Left cardiac atrium (tissue), 4 donors: ENCODE measurements at regions not wholly inside any gene's neighbourhood (a gene's known extent, or its start where the extent isn't known, plus 50 kb on each side); places are given as distances from the start of the nearest gene placed in this dataset.

ENCODE experiments used
- ATAC-seq, 2 donors: fragments of 200-7000 bp; cut with Tn5 transposase; one replicate each; pipeline ENCODE4 v1.9.1; 2020; ENCODE audit warnings: mild to moderate bottlenecking in 2 of 2, moderate library complexity in 2 of 2
- DNase-seq: peaks from one replicate; pipeline ENCODE4 v3.0.0-alpha.2; 2020
- intact Hi-C, 2 donors: fragments of 100-400 bp; cut with DNase I; formaldehyde crosslinking; loops; one replicate each; pipeline versions ENCODE4 v1.14.1 to v1.15.1; 2022 to 2023
- donor health status: DM: no; HTN: yes; CAD: no.
- donor health status: DM: no; HTN: yes; CAD: no; lungs with severe emphysema.
- donor health status: DM: yes; HTN: yes; CAD: no.
- donor health status: Dilated cardiomyopathy.

DNA sequence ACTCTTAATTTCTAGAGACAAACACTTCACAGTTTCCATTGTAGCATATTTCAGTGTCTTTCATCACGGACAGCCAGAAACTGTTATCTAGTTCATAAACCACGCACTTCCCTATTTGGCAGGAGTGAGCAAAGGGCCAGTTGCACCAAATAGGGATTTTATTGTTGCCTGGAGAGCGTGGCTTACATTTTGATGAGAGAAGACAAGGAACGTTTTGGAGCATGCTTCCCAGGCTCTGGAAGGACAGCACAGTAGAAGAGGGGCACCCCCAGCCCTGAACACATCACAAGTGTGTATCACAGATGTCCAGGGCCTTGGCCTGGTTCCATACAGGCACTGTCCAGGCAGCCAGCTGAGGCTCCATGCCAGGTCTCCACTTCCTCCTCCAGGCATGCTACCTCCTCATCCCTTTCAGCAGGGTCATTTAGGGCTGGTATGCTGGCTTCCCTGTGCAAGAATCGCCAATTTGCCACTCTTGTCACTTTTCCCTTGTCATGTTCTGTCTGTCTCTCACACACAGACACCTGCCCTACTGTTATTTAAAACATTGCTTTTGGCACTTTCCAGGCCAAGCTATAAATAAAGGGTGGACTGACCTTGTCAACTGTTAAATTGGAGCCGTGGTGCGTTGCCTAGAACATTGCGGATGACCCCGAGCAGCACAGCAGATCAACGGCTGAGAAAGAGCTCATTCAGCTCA lies 235.0 kb upstream of the GMDS start:
- ATAC-seq (peak; percentile 69 to 81), DNase-seq (peak; percentile 71)
- intact Hi-C loops = no loop called here

DNA sequence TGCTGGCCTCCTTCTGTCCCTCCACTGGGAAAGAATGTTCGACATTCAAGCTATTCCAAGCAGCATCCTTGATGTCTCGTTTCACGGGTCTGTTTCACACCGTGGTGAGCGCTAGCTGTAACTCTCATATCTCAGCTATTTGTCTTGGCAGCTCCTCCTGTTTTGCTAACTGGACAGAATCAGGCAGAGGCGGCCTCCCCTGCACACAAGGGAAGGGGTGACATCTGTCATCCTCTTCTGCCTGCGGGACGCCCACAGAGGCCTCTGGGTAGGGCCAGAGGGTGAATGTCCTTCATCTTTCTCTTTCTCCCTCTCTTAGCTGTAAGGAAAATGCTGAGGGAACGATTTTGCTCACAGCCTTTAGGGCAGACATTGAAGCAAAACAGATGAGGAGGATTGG lies 232.8 kb upstream of the GMDS start:
- intact Hi-C loops = no loop called here
- DNase-seq = peak; percentile 35
- peak; percentile 58 to 64 for ATAC-seq

DNA sequence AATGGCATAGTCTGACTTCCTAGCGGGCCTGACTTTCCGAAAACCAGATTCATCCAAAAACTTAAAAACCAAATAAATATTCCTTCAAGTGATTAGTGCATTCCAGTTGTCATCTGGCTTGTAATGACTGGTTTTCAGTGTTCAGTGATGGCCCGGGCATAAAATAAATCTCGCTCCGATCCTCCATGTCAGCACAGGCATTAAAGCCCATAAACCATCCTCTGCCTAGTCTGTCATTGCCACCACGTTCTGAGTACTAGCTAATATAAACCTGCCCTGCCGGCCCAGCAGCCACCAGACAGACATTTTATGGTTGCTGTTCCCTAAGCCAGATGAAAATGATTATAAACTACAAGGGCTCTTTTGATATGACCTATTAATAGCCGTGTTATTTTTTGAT lies 232.3 kb upstream of the GMDS start:
- DNase-seq (no peak), ATAC-seq (no peak)
- intact Hi-C loops = no loop called here

DNA sequence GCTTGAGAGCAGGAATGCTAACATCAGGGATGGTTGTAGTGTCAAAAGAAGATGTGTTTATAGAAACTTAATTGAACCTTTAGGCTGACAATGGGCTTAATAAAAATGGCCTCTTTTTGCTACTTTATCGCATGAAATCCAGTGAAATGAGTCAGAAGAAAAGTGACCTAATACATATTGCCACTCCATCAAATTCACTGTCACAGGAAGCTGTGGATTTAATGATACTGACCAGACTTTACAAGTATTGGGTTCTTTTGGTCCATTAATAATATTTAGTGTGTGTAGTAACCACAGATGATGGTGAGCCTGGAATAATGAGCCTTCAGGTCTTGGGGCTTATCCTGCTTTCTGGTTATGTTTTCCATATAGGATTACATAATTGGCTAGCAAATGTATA lies 231.8 kb upstream of the GMDS start:
- intact Hi-C loops = no loop called here
- DNase-seq (no peak), ATAC-seq (no peak)

DNA sequence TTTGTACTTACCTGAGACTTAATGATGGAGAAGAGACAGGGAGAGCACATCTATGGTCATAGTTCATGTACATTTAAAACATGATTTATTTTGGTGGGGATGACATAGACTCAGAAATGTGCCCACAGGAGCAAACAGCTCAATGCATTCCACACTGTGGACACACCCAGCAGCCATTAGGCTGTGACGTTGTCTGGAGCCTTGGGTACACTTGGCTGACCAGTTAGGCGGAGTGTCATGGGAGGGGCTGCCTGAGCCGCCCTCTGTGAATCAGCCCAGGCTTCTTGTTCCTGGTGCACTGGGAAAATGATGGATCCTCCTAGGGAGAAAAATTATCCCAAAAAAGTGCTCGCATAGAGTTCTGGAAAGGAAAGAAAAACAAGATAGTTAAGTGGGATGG lies 231.0 kb upstream of the GMDS start:
- no peak for ATAC-seq

DNA sequence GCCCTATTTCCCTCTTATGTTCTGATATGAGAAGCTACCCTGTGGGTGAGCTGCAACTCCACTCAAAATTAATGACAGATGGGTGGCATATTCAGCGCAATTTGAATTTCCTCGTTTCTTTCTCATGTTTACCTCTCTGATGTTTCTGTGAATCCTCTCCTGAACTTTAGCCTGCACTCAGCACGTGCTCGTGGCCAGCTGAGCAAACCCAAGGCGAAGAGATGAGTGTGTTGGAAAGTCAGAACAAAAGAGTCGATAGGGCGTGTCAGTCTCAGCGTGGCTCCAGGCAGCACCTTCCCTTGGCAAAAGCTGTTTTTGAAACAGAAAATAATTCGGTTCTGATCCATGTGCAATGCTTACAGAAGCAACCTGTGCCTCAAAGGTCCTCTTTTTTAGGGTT lies 226.1 kb upstream of the GMDS start:
- no peak for DNase-seq
- intact Hi-C loops = no loop called here
- ATAC-seq = no peak

More for the DNA sequence above, 231.0 kb upstream of the GMDS start:
- intact Hi-C loops = no loop called here
- no peak for DNase-seq

DNA sequence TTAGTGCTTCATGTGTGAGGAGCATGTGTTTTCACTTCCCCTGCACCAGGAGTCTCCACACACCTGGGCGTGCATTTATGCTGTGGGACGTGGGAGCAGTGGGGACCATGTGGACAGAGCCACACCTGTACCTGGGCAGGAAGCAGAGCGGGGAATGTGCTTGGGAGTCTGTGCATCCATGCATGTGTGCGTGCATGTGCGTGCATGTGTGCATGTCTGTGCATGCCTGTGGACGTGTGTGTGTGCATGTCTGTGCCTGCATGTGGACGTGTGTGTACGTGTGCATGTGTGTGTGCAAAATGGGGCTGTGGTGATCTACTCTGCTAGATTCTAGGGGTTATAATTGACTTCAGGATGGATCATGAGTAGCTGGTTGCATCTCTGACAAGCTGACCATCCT lies 224.0 kb upstream of the GMDS start:
- intact Hi-C loops = no loop called here
- DNase-seq (no peak), ATAC-seq (no peak)

DNA sequence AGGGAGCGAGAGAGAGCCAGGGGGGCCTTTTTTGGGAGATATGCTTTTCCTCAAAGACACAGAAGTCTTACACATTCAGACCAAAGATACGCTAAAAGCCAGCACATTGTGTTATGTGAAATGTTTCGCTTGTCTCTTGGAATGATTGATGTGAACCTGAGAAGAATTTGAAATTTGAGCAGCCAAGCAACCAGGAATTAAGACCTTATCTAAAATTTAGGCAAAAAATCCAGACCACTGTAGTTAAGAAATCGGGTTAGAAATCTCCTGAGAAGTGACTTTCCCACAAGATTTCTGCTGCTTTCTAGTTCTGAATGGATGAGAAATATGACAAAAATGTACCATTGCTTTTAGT lies 223.2 kb upstream of the GMDS start:
- intact Hi-C loops = no loop called here
- no peak for DNase-seq
- no peak for ATAC-seq

DNA sequence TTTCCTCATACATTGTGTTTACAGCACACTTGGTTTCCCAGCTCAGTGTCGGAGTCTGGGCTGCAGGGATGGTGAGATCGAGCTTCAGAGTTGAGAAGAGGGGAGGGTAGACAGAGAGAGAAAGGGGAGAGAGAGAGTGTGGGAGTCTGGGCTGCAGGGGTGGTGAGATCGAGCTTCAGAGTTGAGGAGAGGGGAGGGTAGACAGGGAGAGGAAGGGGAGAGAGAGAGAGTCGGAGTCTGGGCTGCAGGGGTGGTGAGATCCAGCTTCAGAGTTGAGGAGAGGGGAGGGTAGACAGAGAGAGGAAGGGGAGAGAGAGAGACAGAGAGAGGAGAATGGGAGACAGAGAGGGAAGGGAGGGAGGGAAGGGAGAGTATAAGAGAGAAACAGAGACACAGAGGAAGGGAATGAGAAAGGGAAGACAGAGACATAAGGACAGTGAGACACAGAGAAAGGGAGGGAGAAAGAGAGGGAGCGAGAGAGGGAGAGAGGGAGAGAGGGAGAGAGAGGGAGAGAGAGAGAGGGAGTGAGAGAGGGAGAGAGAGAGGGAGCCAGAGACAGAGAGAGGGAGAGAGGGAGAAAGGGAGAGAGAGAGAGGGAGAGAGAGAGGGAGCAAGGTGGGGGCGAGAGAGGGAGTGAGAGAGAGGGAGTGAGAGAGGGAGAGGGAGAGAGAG lies 222.7 kb upstream of the GMDS start:
- intact Hi-C loops = no loop called here
- no peak for ATAC-seq
- no peak for DNase-seq

DNA sequence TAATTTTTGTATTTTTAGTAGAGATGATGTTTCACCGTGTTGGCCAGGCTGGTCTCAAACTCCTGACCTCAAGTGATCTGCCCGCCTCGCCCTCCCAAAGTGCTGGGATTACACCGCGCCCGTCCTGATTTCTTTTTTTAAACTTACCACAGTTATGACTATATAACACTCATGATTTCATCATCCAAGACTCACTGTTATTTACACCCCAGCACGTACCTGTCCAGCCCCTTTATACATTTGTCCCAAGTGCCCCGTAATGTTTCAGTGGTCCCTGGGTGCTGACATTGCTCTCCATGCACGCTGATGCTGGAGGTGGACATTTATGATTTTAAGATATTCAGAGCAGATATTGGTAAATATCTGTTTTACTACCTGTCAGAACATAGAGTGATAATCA lies 219.9 kb upstream of the GMDS start:
- DNase-seq = no peak
- intact Hi-C loops = no loop called here

DNA sequence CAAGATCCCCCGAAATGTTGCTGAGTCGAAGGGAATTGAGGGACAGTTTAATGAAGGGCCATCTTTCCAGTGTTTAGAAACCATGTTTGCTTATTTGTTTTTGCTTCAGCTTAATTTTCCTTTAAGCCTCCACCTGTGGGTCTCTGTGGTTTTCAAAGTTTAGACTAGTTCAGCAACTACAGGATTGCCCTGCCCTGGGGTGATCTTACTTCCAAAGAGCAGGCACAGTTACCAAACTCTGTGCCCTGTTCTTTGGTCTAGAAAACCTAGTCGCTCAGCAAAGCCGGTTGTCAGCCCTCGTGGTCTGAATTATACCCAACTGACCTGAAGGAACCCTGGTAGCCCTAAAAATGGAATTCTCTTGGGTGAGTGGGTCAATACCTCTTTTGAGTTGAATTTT lies 219.2 kb upstream of the GMDS start:
- DNase-seq (no peak), ATAC-seq (no peak)
- intact Hi-C loops = no loop called here

More for the DNA sequence above, 219.9 kb upstream of the GMDS start:
- no peak for ATAC-seq

DNA sequence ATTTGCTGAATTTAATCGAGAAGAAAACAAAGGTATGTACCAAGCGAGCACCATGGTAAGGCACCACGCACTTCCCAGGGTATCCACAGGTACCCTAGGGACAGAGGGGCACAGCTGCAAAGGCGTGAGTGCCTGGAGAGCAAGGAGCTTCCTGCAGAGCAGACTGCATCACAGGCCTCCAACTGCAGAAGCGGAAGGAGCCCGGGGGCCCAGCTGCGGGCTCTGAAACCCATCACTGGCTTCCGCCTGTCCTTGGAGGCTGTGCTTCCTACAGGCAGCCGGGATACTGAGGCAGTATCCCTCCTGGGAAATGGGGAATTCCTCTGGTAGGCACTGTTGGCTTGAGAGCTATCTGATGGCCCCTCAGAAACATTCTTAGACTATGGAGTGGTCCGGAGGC lies 217.4 kb upstream of the GMDS start:
- intact Hi-C loops = no loop called here
- DNase-seq = no peak
- no peak for ATAC-seq

DNA sequence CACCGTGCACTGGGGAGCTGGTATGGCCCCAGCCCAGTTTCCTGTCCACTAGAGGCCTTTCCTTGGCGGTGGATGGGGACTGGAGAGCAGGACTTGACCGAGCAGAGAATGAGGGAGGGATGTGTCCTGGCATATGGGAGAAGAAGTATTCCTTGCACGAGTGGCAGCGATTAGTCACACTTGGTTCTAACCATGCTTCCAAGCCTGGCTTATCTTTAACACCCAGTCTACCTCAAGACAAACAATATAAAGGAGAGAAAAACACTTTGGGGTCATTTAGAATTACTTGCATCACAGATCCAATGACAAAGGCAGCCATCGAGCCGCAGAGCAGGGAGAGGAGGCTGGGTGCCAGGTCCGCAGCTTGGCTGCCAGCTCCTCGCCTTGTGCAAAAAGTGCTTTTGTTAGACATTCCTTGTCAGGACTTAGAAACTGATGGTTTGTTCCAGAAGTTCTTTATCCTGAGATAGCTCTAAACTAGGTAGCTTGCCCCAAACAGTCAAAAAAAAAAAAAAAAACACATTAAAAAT lies 214.9 kb upstream of the GMDS start:
- ATAC-seq (peak in 1 of 2 donors; percentile 27), DNase-seq (no peak)
- intact Hi-C loops = no loop called here

DNA sequence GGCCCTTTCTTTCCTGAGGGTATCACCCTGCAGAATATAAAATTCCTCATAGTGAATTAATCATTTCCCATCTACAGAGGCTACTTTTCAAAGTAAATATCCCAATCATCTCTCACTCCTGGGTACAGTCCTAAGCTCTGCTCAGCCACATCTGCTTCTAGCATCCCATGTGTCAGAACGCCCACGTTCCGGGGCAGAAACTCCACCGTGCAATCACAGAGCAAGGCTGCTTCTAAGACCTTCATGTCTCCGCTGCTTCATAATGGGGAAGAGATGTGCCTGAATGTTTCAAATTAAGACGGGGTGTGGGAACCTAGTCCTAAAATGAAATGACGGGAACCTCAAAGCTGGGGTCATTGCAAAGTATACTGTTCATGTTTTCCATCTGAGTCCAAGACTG lies 208.8 kb upstream of the GMDS start:
- no peak for ATAC-seq
- DNase-seq = no peak
- intact Hi-C loops = no loop called here

DNA sequence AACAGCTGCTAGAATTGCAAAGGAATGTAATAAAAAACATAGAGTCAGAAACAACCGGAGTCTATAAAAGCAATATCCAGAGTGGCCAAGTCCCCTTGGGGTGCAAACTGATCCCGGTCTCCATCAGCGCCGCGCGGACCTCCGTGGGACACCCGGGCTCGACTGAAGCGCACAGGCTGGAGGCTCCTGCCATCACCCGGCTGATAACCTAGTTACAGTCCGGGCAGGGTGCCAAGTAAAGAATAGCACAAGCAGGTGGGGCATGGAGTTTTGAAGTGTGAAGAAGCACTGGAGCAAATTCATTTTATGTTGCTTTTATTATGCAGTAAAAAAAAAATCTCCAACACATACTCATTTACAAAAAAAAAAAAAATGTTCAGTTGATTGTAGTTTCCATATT lies 205.1 kb upstream of the GMDS start:
- intact Hi-C loops = no loop called here
- ATAC-seq = peak; percentile 79 to 84

DNA sequence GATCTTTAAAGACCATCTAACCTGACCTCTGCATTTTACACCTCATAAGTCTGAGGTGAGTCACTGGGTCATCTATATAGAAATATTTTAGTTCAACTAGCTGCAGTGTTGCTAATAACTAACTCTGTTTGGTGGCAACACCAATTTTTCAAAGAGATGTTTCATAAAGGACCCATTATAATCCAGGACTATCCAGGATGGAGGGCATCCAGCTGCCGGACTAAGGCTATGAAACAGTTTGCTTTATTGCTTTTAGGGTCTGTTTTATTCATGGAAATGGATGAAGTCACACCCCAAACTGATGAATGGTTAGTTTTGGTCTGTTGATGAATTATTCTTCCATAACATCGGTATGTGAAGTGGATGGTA lies 204.2 kb upstream of the GMDS start:
- DNase-seq = no peak
- ATAC-seq = no peak
- intact Hi-C loops = loop anchor here (2.0 to 10.0 kb wide), 3 partner anchors 185 to 845 kb away; partner anchors contain the start of gene FOXC1 (in 1 of the 2)

More for the DNA sequence above, 205.1 kb upstream of the GMDS start:
- DNase-seq = peak; percentile 76

DNA sequence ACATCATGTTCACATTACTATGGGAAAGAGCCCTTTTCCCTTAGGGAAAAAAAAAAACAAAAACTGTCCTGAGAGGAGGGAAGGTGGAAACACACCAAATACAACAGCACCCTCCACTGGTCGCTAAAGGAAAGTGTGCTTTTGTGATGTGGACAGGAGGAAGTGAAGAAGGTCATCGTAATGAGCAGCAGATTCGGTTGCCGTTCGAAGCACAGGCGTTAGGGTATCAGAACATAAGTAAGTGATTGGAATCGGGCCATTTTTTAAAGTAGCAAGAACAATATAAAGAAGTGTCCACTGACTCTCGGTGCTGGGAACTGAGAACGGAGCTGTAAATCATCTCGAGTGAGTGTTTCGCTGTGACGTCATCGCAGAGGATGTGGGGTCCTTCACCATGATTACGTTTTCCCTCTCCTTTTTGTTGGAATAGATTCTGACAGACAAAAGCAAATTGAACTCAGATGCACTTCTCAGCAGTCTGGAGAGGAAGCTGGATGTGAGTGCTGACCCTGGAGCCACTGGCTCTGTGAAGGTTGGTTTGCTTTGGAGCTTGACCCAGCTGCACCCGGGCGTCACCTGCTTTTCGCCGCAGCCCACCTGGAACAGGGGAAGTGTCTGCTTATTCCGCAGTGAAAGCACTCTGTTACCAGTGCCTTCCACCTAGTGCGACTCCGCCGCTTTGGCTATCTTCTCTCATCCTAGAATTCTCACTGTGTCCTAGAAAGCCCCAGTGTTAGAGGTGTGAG lies 203.6 kb upstream of the GMDS start:
- ATAC-seq (peak; percentile 52 to 77), DNase-seq (no peak)
- intact Hi-C loops = loop anchor here (2.0 to 10.0 kb wide), 3 partner anchors 186 to 844 kb away; partner anchors contain the start of gene FOXC1 (in 1 of the 2)

DNA sequence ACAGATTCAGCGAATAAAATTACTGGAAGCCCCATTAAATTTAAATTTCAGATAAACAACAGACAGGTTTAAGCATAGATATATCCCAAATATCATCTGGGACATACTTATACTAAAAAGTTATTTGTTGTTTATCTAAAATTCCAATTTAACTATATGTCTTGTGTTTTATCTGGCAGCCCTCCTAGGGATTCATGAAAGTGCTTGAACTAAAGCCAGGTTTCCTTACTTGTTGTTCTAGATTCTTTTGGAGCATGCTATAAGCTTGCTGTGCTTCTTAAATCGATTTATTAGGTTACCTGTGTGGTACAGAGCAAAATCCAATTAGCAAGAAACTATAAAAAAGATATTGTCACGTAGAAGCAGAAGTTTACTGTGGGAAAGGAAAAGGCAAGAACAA lies 202.5 kb upstream of the GMDS start:
- no peak for ATAC-seq
- no peak for DNase-seq
- intact Hi-C loops = loop anchor here (2.0 to 10.0 kb wide), 3 partner anchors 187 to 843 kb away; partner anchors contain the start of gene FOXC1 (in 1 of the 2)

DNA sequence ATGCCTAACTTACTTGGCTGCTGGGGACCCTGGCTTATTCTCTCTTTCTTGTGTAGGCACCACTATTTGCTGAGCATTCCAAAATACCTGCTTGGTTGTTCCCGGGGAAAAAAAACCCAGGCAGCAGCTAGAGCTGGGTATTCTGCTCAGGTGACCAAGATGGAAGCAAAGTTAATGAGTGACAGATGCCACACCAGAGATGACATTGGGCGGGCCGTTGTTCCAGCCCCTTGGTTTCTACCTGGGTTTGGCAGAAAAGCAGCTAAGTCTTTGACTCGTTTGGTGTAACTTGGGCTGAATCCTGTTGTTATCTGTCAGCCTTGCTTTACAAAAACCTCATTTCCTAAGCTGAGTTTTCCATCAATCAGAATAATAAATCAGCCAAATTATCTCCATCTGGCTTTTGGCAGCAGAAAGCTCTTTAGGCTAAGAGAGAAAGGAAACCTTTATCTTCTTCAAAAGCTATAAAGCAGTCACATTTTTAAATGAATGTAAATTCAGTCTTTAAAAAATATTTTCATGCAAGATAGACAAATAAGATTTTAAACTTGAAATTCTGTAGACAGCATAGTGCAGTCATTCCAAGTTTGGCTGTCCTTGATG lies 202.0 kb upstream of the GMDS start:
- ATAC-seq (no peak), DNase-seq (no peak)
- intact Hi-C loops = loop anchor here (10.0 kb wide), 2 partner anchors 187 to 843 kb away; partner anchors contain the start of gene FOXC1 (in 1 of the 2)
